Immature natural killer cell (primary cell): ENCODE measurements at regions not wholly inside any gene's neighbourhood (a gene's known extent, or its start where the extent isn't known, plus 50 kb on each side); places are given as distances from the start of the nearest gene placed in this dataset.

ENCODE experiments used
- DNase-seq, 3 donors: peaks; one replicate each; pipeline ENCODE4 v3.0.0; 2022; ENCODE audit warnings: mixed read lengths in 1 of 3
- H3K27ac Mint-ChIP-seq, 6 donors: one replicate each; pipeline ENCODE4 v1.8.0; 2020; ENCODE audit warnings: mixed read lengths in 6 of 6, mild to moderate bottlenecking in 5 of 6, inconsistent platforms in 4 of 6, moderate library complexity in 3 of 6
- H3K27me3 Mint-ChIP-seq, 3 donors: one replicate each; pipeline ENCODE4 v1.8.0; 2020 to 2021; ENCODE audit warnings: low read depth in 3 of 3, mild to moderate bottlenecking in 3 of 3, mixed read lengths in 3 of 3, moderate library complexity in 3 of 3, inconsistent platforms in 1 of 3
- H3K36me3 Mint-ChIP-seq, 3 donors: one replicate each; pipeline ENCODE4 v1.8.0; 2020; ENCODE audit warnings: mixed read lengths in 3 of 3, inconsistent platforms in 2 of 3, mild to moderate bottlenecking in 2 of 3
- H3K4me1 Mint-ChIP-seq, 2 donors: one replicate each; pipeline ENCODE4 v1.8.0; 2020; ENCODE audit warnings: inconsistent platforms in 2 of 2, mild to moderate bottlenecking in 2 of 2, mixed read lengths in 2 of 2, moderate library complexity in 1 of 2
- H3K4me3 Mint-ChIP-seq, 5 donors: one replicate each; pipeline ENCODE4 v1.8.0; 2020; ENCODE audit warnings: mild to moderate bottlenecking in 5 of 5, mixed read lengths in 5 of 5, inconsistent platforms in 3 of 5, moderate library complexity in 3 of 5
- H3K9me3 Mint-ChIP-seq, 6 donors: one replicate each; pipeline ENCODE4 v1.8.0; 2020; ENCODE audit warnings: mild to moderate bottlenecking in 6 of 6, mixed read lengths in 6 of 6, inconsistent platforms in 4 of 6, moderate library complexity in 3 of 6

- Mint-ChIP-seq H3K9me3 (no peaks in the 10 kb centered on the region), H3K36me3 (no peaks in the 10 kb centered on the region), H3K27me3 (peaks cover 0 to 6% (median 3%) of the 10 kb centered on the region in 3 donors), H3K4me3 (no peak overlapping the region), H3K27ac (no peak overlapping the region), H3K4me1 (no peaks in the 10 kb centered on the region)
- no peak for DNase-seq
Measured at GRCh38 chr22:27540247-27540646, 261.3 kb downstream of the MN1 start.

GRCh38 chr22:27540656-27541396, 260.7 kb downstream of the MN1 start:
- Mint-ChIP-seq H3K36me3 (no peaks in the 10 kb centered on the region), H3K27ac (no peak overlapping the region)

GRCh38 chr22:27541836-27542235, 259.7 kb downstream of the MN1 start:
- DNase-seq, result no peak
- Mint-ChIP-seq H3K27me3 (peaks cover 3 to 5% (median 5%) of the 10 kb centered on the region in 3 donors), H3K36me3 (no peaks in the 10 kb centered on the region), H3K4me1 (no peaks in the 10 kb centered on the region), H3K4me3 (no peak overlapping the region), H3K27ac (no peak overlapping the region), H3K9me3 (no peaks in the 10 kb centered on the region)

More at GRCh38 chr22:27540656-27541396, 260.7 kb downstream of the MN1 start:
- Mint-ChIP-seq H3K27me3 (peaks cover 3 to 6% (median 4%) of the 10 kb centered on the region in 3 donors), H3K9me3 (no peaks in the 10 kb centered on the region), H3K4me3 (no peak overlapping the region), H3K4me1 (no peaks in the 10 kb centered on the region)
- DNase-seq, result no peak

- DNase-seq, result no peak
- no peak overlapping the region for H3K4me3 Mint-ChIP-seq
- H3K27ac Mint-ChIP-seq, result no peak overlapping the region
- H3K36me3 Mint-ChIP-seq, result no peaks in the 10 kb centered on the region
- peaks cover 3 to 5% (median 4%) of the 10 kb centered on the region in 3 donors for H3K27me3 Mint-ChIP-seq
- no peaks in the 10 kb centered on the region for H3K4me1 Mint-ChIP-seq
- H3K9me3 Mint-ChIP-seq, result no peaks in the 10 kb centered on the region
Measured at GRCh38 chr22:27542602-27543001, 259.0 kb downstream of the MN1 start.

DNA sequence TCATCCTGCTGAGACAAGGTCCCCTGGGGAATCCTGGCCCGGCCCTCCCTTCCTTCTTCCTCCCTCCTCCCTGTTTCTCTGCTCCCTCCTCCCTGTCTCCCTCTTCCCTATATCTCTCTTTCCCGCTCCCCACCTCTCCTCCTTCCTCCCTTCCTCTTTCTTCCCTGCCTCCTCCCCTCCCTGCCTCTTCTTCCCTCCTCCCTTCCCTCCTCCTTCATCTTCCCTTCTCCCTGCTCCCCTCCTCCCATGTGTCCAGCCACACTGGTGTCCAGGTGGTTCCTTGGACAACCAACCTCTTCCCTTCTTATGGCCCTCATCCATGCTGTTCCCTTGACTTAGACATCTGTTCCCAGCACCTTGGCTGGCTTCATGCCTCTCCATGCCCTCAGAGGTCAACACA, 258.1 kb downstream of the MN1 start:
- H3K36me3 Mint-ChIP-seq, result no peaks in the 10 kb centered on the region
- no peaks in the 10 kb centered on the region for H3K9me3 Mint-ChIP-seq
- peaks cover 3 to 4% (median 3%) of the 10 kb centered on the region in 3 donors for H3K27me3 Mint-ChIP-seq
- H3K4me1 Mint-ChIP-seq, result no peaks in the 10 kb centered on the region
- H3K27ac Mint-ChIP-seq, result no peak overlapping the region
- DNase-seq, result no peak
- H3K4me3 Mint-ChIP-seq, result no peak overlapping the region

DNA sequence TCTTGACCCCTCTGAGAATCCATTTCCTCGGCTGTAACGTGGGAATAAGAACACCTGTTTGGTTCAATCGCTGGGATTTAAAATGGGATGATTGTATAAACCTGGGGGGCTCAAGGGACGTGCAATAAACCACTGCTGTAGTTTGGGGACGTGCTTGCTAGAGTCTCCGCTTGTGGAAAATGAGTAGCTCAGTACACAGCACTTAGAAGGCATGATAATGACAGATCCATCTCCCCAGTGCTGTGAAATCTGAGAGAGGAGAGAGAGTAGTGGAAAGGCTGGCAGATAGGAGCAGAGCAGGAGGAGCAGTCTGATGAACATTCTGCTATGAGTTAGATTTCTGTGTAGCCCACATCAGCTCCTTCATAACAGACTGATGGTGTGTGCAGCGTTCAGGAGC, 256.5 kb downstream of the MN1 start:
- no peaks in the 10 kb centered on the region for H3K36me3 Mint-ChIP-seq
- DNase-seq, result no peak
- H3K9me3 Mint-ChIP-seq, result no peaks in the 10 kb centered on the region
- peaks cover 3 to 4% (median 3%) of the 10 kb centered on the region in 3 donors for H3K27me3 Mint-ChIP-seq
- no peak overlapping the region for H3K4me3 Mint-ChIP-seq
- H3K27ac Mint-ChIP-seq, result no peak overlapping the region
- no peaks in the 10 kb centered on the region for H3K4me1 Mint-ChIP-seq

DNA sequence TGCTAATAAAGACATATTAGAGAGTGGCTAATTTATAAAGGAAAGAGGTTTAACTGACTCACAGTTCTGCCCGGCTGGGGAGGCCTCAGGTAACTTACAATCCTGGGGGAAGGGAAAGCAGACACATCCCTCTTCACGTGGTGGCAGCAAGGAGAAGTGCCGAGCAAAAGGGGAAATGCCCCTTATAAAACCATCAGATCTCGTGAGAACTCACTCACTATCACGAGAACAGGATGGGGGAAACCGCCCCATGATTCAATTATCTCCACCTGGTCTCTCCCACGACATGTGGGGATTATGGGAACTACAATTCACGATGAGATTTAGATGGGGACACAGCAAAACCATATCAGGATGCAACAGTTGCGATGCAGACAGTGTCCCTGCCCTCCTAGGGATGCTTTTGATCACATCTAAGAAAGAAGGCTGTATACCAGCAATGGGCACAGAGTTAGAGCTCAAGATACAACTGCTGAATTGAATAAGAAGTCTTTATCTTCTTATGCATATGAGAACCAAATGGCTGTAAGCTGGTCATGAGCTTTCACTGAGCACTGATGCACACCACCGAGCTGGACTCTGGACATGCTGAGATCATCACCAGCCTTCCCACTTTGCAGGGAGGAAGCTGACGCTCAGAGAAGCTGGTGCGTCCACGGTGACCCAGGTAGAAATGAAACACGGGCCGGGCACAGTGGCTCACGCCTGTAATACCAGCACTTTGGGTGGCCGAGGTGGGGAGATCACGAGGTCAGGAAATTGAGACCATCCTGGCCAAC, 255.2 kb downstream of the MN1 start:
- Mint-ChIP-seq H3K27me3 (peaks cover 3 to 6% (median 3%) of the 10 kb centered on the region in 3 donors), H3K4me1 (no peaks in the 10 kb centered on the region), H3K27ac (no peak overlapping the region), H3K36me3 (no peaks in the 10 kb centered on the region), H3K9me3 (no peaks in the 10 kb centered on the region), H3K4me3 (no peak overlapping the region)
- DNase-seq, result no peak

DNA sequence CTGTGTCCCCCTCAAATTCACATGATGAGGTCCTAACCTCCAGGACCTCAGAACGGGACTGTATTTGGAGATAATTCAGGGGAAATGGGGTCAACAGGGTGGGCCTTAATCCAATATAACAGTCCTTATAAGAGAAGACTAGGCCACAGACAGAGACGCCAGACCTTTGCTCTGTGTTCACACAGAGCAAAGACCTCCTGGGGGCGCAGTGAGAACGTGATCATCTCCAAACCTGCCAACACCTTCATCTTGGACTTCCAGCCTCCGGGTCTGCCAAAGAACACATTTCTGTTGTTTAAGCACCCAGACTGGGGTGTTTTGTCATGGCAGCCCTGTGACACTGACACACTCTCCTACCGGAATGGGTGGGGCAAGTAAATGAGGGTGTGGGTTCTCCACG, 250.2 kb downstream of the MN1 start:
- Mint-ChIP-seq H3K27ac (no peak overlapping the region), H3K27me3 (peaks cover 1 to 8% (median 7%) of the 10 kb centered on the region in 3 donors), H3K36me3 (no peaks in the 10 kb centered on the region), H3K4me1 (no peaks in the 10 kb centered on the region), H3K4me3 (no peak overlapping the region), H3K9me3 (no peaks in the 10 kb centered on the region)
- no peak for DNase-seq

DNA sequence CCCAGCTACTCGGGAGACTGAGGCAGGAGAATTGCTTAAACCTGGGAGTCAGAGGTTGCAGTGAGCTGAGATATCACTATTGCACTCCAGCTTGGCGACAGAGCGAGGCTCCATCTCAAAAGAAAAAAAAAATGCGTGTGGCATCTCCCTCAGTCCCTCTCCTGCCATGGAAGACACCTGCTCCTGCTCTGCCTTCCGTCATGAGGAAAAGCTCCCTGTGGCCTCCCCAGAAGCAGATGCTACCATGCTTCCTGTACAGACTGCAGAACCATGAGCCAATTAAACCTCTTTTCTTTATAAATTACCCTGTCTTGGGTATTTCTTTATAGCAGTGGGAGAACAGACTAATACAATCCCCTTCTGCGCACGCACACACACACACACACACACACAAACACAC, 249.4 kb downstream of the MN1 start:
- no peak for DNase-seq
- H3K4me3 Mint-ChIP-seq, result no peak overlapping the region
- no peaks in the 10 kb centered on the region for H3K36me3 Mint-ChIP-seq
- peaks cover 1 to 8% (median 7%) of the 10 kb centered on the region in 3 donors for H3K27me3 Mint-ChIP-seq
- H3K27ac Mint-ChIP-seq, result no peak overlapping the region
- H3K9me3 Mint-ChIP-seq, result no peaks in the 10 kb centered on the region
- H3K4me1 Mint-ChIP-seq, result no peaks in the 10 kb centered on the region

DNA sequence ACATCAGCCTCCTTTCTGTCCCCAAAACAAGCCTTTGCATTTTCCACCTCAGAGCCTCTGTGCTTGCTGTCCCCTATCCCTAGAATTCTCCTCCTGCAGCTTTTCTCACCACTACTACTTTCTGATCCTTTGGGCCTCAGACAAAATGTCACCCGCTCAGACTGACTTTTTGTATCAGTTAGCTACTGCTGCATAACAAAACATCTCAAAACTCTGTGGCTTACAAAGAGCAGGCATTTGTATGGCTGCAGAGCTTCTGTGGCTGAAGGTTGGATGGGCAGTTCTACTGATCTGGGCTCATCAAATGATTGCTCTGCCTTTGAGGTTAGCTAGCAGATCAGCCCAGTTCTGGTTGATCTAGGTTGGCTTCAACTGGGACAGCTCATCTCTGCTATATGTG, 248.7 kb downstream of the MN1 start:
- H3K27me3 Mint-ChIP-seq, result peaks cover 1 to 8% (median 7%) of the 10 kb centered on the region in 3 donors
- no peak overlapping the region for H3K27ac Mint-ChIP-seq
- H3K4me3 Mint-ChIP-seq, result no peak overlapping the region
- H3K4me1 Mint-ChIP-seq, result no peaks in the 10 kb centered on the region
- no peaks in the 10 kb centered on the region for H3K9me3 Mint-ChIP-seq
- DNase-seq, result no peak
- no peaks in the 10 kb centered on the region for H3K36me3 Mint-ChIP-seq

- no peak for DNase-seq
- H3K27ac Mint-ChIP-seq, result no peak overlapping the region
Measured at GRCh38 chr22:27554106-27554811, 247.3 kb downstream of the MN1 start.

GRCh38 chr22:27554841-27555456, 246.6 kb downstream of the MN1 start:
- no peaks in the 10 kb centered on the region for H3K9me3 Mint-ChIP-seq
- no peak overlapping the region for H3K4me3 Mint-ChIP-seq
- no peaks in the 10 kb centered on the region for H3K4me1 Mint-ChIP-seq
- H3K27me3 Mint-ChIP-seq, result peaks cover 1 to 11% (median 8%) of the 10 kb centered on the region in 3 donors
- no peak for DNase-seq
- H3K27ac Mint-ChIP-seq, result no peak overlapping the region
- H3K36me3 Mint-ChIP-seq, result no peaks in the 10 kb centered on the region

More at GRCh38 chr22:27554106-27554811, 247.3 kb downstream of the MN1 start:
- Mint-ChIP-seq H3K4me3 (no peak overlapping the region), H3K9me3 (no peaks in the 10 kb centered on the region), H3K36me3 (no peaks in the 10 kb centered on the region), H3K4me1 (no peaks in the 10 kb centered on the region), H3K27me3 (peaks cover 1 to 11% (median 8%) of the 10 kb centered on the region in 3 donors)

- Mint-ChIP-seq H3K27ac (no peak overlapping the region), H3K27me3 (peaks cover 1 to 11% (median 6%) of the 10 kb centered on the region in 3 donors), H3K4me3 (no peak overlapping the region), H3K4me1 (no peaks in the 10 kb centered on the region), H3K9me3 (no peaks in the 10 kb centered on the region), H3K36me3 (no peaks in the 10 kb centered on the region)
- no peak for DNase-seq
Measured at GRCh38 chr22:27556371-27556770, 245.2 kb downstream of the MN1 start.
